HCT116 (cell line): ENCODE measurements at regions not wholly inside any gene's neighbourhood (a gene's known extent, or its start where the extent isn't known, plus 50 kb on each side); places are given as distances from the start of the nearest gene placed in this dataset.

Experiments used
- CEBPB ChIP-seq: IDR thresholded peaks from 2 replicates; pipeline ENCODE4 v1.6.1; 2012; ENCODE audit warnings: low read depth
- EGR1 ChIP-seq: IDR thresholded peaks from 2 replicates; pipeline ENCODE4 v1.6.1; 2012; ENCODE audit warnings: low read depth
- EZH2 ChIP-seq: fragments of 200-600 bp; sonication (generic); IDR thresholded peaks from 2 replicates; pipeline ENCODE4 v1.6.1; 2017; ENCODE audit warnings: antibody characterized with exemption, mixed run types
- EZH2phosphoT487 ChIP-seq: fragments of 200-600 bp; IDR thresholded peaks from 2 replicates; pipeline ENCODE4 v1.6.1; 2018; ENCODE audit warnings: antibody characterized with exemption, borderline replicate concordance
- JUND ChIP-seq: IDR thresholded peaks from 2 replicates; pipeline ENCODE4 v1.6.1; 2012
- POLR2A ChIP-seq: IDR thresholded peaks from 2 replicates; pipeline ENCODE4 v1.7.0; 2011; ENCODE audit warnings: borderline replicate concordance; ENCODE audit not compliant: insufficient read depth, insufficient read length; ENCODE audit errors: extremely low read depth
- SIN3A ChIP-seq: IDR thresholded peaks from 2 replicates; pipeline ENCODE4 v1.6.1; 2012; ENCODE audit warnings: low read depth
- ZFX ChIP-seq: fragments of 450-650 bp; IDR thresholded peaks from 2 replicates; pipeline ENCODE4 v1.6.1; 2017
- TF ChIP-seq, protein P1 (sequence below), 3 experiments: fragments of 200-600 bp in 1 of 3; sonication (generic) in 1 of 3; IDR thresholded peaks in 2 of 3; conservative IDR thresholded peaks in 1 of 3; 2 replicates each; pipeline ENCODE4 v1.5.1; 2012 to 2017; ENCODE audit warnings: low read depth in 2 of 3, low read length in 2 of 3, antibody characterized with exemption in 1 of 3, borderline replicate concordance in 1 of 3, control low read depth in 1 of 3, mild to moderate bottlenecking in 1 of 3, mixed read lengths in 1 of 3, mixed run types in 1 of 3, moderate library complexity in 1 of 3; ENCODE audit not compliant: insufficient read depth in 1 of 3
- TF ChIP-seq, protein P2 (sequence below): IDR thresholded peaks from 2 replicates; pipeline ENCODE4 v1.6.1; 2012; ENCODE audit warnings: low read depth
- TF ChIP-seq, protein P3 (sequence below): IDR thresholded peaks from 2 replicates; pipeline ENCODE4 v1.6.1; 2012
- TF ChIP-seq, protein P4 (sequence below): IDR thresholded peaks from 2 replicates; pipeline ENCODE4 v1.6.1; 2012

DNA sequence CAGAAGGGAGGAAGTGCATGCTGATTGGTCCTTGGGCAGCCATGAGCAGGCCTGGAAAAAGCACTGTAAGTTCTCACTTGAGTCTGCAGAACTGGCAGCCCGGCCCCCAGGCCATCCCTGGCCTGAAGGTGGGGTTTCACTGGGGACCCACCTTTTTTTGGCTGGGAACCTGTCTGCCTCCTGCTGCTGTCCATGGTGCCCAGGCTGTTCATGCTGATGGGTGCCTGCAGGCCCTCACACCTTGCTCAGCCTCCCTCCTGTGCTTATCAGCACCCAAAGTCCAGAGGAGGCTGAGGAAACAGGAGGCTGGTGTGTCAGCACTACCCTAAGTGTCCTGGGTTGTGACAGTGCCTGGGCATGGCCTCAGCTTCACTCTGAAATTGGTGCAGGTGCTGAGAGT, 134.4 kb upstream of the SPRY4 start:
- TF ChIP-seq, protein P1, sequence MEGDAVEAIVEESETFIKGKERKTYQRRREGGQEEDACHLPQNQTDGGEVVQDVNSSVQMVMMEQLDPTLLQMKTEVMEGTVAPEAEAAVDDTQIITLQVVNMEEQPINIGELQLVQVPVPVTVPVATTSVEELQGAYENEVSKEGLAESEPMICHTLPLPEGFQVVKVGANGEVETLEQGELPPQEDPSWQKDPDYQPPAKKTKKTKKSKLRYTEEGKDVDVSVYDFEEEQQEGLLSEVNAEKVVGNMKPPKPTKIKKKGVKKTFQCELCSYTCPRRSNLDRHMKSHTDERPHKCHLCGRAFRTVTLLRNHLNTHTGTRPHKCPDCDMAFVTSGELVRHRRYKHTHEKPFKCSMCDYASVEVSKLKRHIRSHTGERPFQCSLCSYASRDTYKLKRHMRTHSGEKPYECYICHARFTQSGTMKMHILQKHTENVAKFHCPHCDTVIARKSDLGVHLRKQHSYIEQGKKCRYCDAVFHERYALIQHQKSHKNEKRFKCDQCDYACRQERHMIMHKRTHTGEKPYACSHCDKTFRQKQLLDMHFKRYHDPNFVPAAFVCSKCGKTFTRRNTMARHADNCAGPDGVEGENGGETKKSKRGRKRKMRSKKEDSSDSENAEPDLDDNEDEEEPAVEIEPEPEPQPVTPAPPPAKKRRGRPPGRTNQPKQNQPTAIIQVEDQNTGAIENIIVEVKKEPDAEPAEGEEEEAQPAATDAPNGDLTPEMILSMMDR (IDR thresholded peaks at IDR 0.05 in 2 of 3, conservative IDR thresholded peaks at IDR 0.05 in 1 of 3; ENCODE audit: borderline replicate concordance in 1 of 3, insufficient read depth in 1 of 3, low read depth in 2 of 3, low read length in 2 of 3), result no peak
- TF ChIP-seq, protein P2, sequence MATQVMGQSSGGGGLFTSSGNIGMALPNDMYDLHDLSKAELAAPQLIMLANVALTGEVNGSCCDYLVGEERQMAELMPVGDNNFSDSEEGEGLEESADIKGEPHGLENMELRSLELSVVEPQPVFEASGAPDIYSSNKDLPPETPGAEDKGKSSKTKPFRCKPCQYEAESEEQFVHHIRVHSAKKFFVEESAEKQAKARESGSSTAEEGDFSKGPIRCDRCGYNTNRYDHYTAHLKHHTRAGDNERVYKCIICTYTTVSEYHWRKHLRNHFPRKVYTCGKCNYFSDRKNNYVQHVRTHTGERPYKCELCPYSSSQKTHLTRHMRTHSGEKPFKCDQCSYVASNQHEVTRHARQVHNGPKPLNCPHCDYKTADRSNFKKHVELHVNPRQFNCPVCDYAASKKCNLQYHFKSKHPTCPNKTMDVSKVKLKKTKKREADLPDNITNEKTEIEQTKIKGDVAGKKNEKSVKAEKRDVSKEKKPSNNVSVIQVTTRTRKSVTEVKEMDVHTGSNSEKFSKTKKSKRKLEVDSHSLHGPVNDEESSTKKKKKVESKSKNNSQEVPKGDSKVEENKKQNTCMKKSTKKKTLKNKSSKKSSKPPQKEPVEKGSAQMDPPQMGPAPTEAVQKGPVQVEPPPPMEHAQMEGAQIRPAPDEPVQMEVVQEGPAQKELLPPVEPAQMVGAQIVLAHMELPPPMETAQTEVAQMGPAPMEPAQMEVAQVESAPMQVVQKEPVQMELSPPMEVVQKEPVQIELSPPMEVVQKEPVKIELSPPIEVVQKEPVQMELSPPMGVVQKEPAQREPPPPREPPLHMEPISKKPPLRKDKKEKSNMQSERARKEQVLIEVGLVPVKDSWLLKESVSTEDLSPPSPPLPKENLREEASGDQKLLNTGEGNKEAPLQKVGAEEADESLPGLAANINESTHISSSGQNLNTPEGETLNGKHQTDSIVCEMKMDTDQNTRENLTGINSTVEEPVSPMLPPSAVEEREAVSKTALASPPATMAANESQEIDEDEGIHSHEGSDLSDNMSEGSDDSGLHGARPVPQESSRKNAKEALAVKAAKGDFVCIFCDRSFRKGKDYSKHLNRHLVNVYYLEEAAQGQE, result peak; percentile 52
- TF ChIP-seq EZH2 (no peak), EZH2phosphoT487 (no peak), POLR2A (no peak), CEBPB (no peak), EGR1 (no peak), JUND (no peak), SIN3A (no peak), ZFX (no peak)
- TF ChIP-seq, protein P3, sequence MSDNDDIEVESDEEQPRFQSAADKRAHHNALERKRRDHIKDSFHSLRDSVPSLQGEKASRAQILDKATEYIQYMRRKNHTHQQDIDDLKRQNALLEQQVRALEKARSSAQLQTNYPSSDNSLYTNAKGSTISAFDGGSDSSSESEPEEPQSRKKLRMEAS, result no peak
- TF ChIP-seq, protein P4, sequence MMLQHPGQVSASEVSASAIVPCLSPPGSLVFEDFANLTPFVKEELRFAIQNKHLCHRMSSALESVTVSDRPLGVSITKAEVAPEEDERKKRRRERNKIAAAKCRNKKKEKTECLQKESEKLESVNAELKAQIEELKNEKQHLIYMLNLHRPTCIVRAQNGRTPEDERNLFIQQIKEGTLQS, result no peak
